Fibroblast of lung (primary cell): ENCODE measurements at regions not wholly inside any gene's neighbourhood (a gene's known extent, or its start where the extent isn't known, plus 50 kb on each side); places are given as distances from the start of the nearest gene placed in this dataset.

Experiments
- DNase-seq, 2 donors: peaks; one replicate each; pipeline versions ENCODE4 v3.0.0 to v3.0.0-alpha.2; 2010; ENCODE audit warnings: low read depth in 2 of 2
- H2AFZ ChIP-seq: 2 replicates; pipeline ENCODE4 v1.5.1; 2012; ENCODE audit warnings: low read length, control low read depth, inconsistent platforms
- H3K27ac ChIP-seq: 2 replicates; pipeline ENCODE4 v1.5.1; 2011; ENCODE audit warnings: low read length, control low read depth; ENCODE audit not compliant: insufficient read depth
- H3K27me3 ChIP-seq: 2 replicates; pipeline ENCODE4 v1.5.1; 2011; ENCODE audit warnings: mild to moderate bottlenecking, low read length; ENCODE audit not compliant: control insufficient read depth, insufficient read depth
- H3K36me3 ChIP-seq: 2 replicates; pipeline ENCODE4 v1.5.1; 2011; ENCODE audit warnings: low read length; ENCODE audit not compliant: control insufficient read depth, insufficient read depth
- H3K4me1 ChIP-seq: 2 replicates; pipeline ENCODE4 v1.5.1; 2011; ENCODE audit warnings: low read length; ENCODE audit not compliant: control insufficient read depth, insufficient read depth; ENCODE audit errors: extremely low read depth
- H3K4me2 ChIP-seq: 2 replicates; pipeline ENCODE4 v1.5.1; 2011; ENCODE audit warnings: low read length, control low read depth; ENCODE audit not compliant: insufficient read depth; ENCODE audit errors: extremely low read depth
- H3K4me3 ChIP-seq, 4 experiments: fragments of 200-600 bp in 1 of 4; sonication (generic) in 1 of 4; replicated peaks in 1 of 4; 2 replicates each; pipeline ENCODE4 v1.5.1; 2011 to 2016; ENCODE audit warnings: low read length in 4 of 4, low read depth in 3 of 4, mild to moderate bottlenecking in 3 of 4, control low read depth in 2 of 4, inconsistent platforms in 1 of 4, mixed read lengths in 1 of 4; ENCODE audit not compliant: insufficient read depth in 1 of 4; ENCODE audit errors: control extremely low read depth in 1 of 4
- H3K79me2 ChIP-seq: 2 replicates; pipeline ENCODE4 v1.5.1; 2012; ENCODE audit warnings: mild to moderate bottlenecking, low read length, inconsistent platforms; ENCODE audit not compliant: control insufficient read depth, insufficient read depth
- H3K9ac ChIP-seq: 2 replicates; pipeline ENCODE4 v1.5.1; 2011; ENCODE audit warnings: mild to moderate bottlenecking, low read length, control low read depth; ENCODE audit not compliant: insufficient read depth
- H3K9me3 ChIP-seq: 2 replicates; pipeline ENCODE4 v1.5.1; 2012; ENCODE audit warnings: low read depth, low read length; ENCODE audit not compliant: control insufficient read depth, insufficient read depth
- H4K20me1 ChIP-seq: 2 replicates; pipeline ENCODE4 v1.5.1; 2011; ENCODE audit warnings: low read length; ENCODE audit not compliant: control insufficient read depth, insufficient read depth; ENCODE audit errors: extremely low read depth
- CTCF ChIP-seq, 2 donors: IDR thresholded peaks in 1 of 2; conservative IDR thresholded peaks in 1 of 2; 1 replicate in 1 of 2; 2 replicates in 1 of 2; pipeline ENCODE4 v1.5.1; 2011 to 2012; ENCODE audit warnings: low read length in 2 of 2, control low read depth in 1 of 2, inconsistent platforms in 1 of 2, low read depth in 1 of 2, mild to moderate bottlenecking in 1 of 2
- EZH2 ChIP-seq: IDR thresholded peaks from 2 replicates; pipeline ENCODE4 v1.5.1; 2012; ENCODE audit warnings: low read length, control low read depth, mild to moderate bottlenecking; ENCODE audit errors: missing control alignments

DNA sequence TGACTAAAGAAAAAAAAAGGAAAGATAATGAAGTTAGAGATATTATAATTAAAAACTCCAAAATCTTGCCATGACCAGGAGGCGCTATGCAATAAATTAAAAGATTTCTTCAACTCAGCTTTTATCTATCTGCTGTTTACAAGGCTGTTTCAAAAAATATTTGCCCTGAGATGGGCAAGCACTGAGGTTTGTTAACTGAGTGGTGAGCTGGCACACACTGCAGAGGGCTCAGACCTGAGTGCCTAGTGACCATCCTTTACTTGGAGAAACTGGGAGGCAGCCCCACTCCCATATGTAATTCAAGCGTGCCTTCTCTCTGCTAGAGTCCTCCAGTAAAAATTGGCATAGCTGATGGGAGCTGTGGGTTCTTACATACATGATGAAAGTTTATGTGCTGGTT lies 198.7 kb upstream of the TBC1D5 start:
- Histone ChIP-seq H3K79me2 (no peaks in the 10 kb centered on the region), H3K27me3 (no peaks in the 10 kb centered on the region), H3K4me2 (no peak overlapping the region), H3K9me3 (no peaks in the 10 kb centered on the region), H3K9ac (no peak overlapping the region), H3K36me3 (no peaks in the 10 kb centered on the region), H3K4me3 (no peak overlapping the region), H3K4me1 (no peaks in the 10 kb centered on the region), H2AFZ (no peak overlapping the region), H4K20me1 (no peaks in the 10 kb centered on the region), H3K27ac (no peak overlapping the region)
- no peak for DNase-seq
- no peak for TF ChIP-seq CTCF (conservative IDR thresholded peaks at IDR 0.05 in 1 of 2, IDR thresholded peaks at IDR 0.05 in 1 of 2; ENCODE audit: low read depth in 1 of 2, low read length in 2 of 2)

GRCh38 chr3:17939157-17939556 lies 196.7 kb upstream of the TBC1D5 start:
- H3K36me3 ChIP-seq, result no peaks in the 10 kb centered on the region
- H3K4me1 ChIP-seq, result no peaks in the 10 kb centered on the region
- no peak overlapping the region for H3K9ac ChIP-seq
- H3K9me3 ChIP-seq, result no peaks in the 10 kb centered on the region
- no peak overlapping the region for H2AFZ ChIP-seq
- H3K79me2 ChIP-seq, result no peaks in the 10 kb centered on the region
- no peak overlapping the region for H3K27ac ChIP-seq
- TF ChIP-seq EZH2 (no peak), CTCF (conservative IDR thresholded peaks at IDR 0.05 in 1 of 2, IDR thresholded peaks at IDR 0.05 in 1 of 2; ENCODE audit: low read depth in 1 of 2, low read length in 2 of 2) (no peak)
- no peaks in the 10 kb centered on the region for H4K20me1 ChIP-seq
- DNase-seq, result no peak
- H3K4me2 ChIP-seq, result no peak overlapping the region
- no peak overlapping the region for H3K4me3 ChIP-seq
- H3K27me3 ChIP-seq, result no peaks in the 10 kb centered on the region

DNA sequence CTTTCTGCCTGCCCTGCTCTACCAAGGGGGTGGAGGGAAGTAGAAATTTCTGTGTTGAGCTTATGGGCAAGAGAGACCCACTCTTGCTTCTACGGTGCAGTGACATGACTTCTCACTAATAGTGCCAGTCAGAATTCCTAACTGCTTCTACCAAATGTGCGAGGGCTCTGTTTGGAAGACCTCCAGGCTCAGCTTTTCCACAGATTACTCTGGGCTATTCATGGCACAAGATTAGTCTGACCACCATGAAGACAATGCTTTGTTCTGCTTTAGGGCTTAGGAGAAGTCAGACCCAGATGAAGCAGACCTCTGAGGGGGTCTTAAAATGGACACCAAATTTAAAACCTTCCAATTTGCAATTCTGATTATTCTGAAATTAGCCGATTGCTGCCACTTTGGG lies 195.9 kb upstream of the TBC1D5 start:
- no peaks in the 10 kb centered on the region for H3K36me3 ChIP-seq
- no peak for TF ChIP-seq EZH2
- H3K27me3 ChIP-seq, result no peaks in the 10 kb centered on the region
- H3K27ac ChIP-seq, result no peak overlapping the region
- H3K9me3 ChIP-seq, result no peaks in the 10 kb centered on the region
- no peak overlapping the region for H3K4me2 ChIP-seq
- H3K4me1 ChIP-seq, result no peaks in the 10 kb centered on the region
- H4K20me1 ChIP-seq, result no peaks in the 10 kb centered on the region
- DNase-seq, result no peak
- H3K9ac ChIP-seq, result no peak overlapping the region
- no peaks in the 10 kb centered on the region for H3K79me2 ChIP-seq
- no peak overlapping the region for H3K4me3 ChIP-seq
- no peak overlapping the region for H2AFZ ChIP-seq
